ENCODE measurements at regions not wholly inside any gene's neighbourhood (a gene's known extent, or its start where the extent isn't known, plus 50 kb on each side); places are given as distances from the start of the nearest gene placed in this dataset.
"Not testable (repeated sequence)": the region's sequence is repeated elsewhere in the genome, so short reads cannot be mapped to it uniquely, and the experiment has no call there.

GRCh38 chr1:120550335-120550734 lies 135.5 kb downstream of the NBPF8 start:
- DNase-seq: not testable (repeated sequence)

- DNase-seq: not testable (repeated sequence)
Observed at GRCh38 chr1:120552190-120552589, 137.4 kb downstream of the NBPF8 start.

GRCh38 chr1:120557605-120558302 lies 142.9 kb downstream of the NBPF8 start:
- DNase-seq: peak; percentile 31

GRCh38 chr1:120558303-120559060 lies 143.6 kb downstream of the NBPF8 start:
- DNase-seq: peak; percentile 66

- not testable (repeated sequence) for DNase-seq
Observed at GRCh38 chr1:120561767-120562166, 146.9 kb downstream of the NBPF8 start.

- DNase-seq: not testable (repeated sequence)
Observed at GRCh38 chr1:120565396-120565795, 150.6 kb downstream of the NBPF8 start.

- not testable (repeated sequence) for DNase-seq
Observed at GRCh38 chr1:120567620-120568019, 152.8 kb downstream of the NBPF8 start.

GRCh38 chr1:120575201-120575600 lies 148.5 kb upstream of the NBPF26 start:
- DNase-seq: not testable (repeated sequence)

- not testable (repeated sequence) for DNase-seq
Observed at GRCh38 chr1:120582135-120582534, 141.6 kb upstream of the NBPF26 start.

GRCh38 chr1:120586053-120586452 lies 137.7 kb upstream of the NBPF26 start:
- DNase-seq: not testable (repeated sequence)

GRCh38 chr1:120588811-120589210 lies 134.9 kb upstream of the NBPF26 start:
- not testable (repeated sequence) for DNase-seq

GRCh38 chr1:120591774-120592173 lies 132.0 kb upstream of the NBPF26 start:
- not testable (repeated sequence) for DNase-seq

- not testable (repeated sequence) for DNase-seq
Observed at GRCh38 chr1:120592943-120593342, 130.8 kb upstream of the NBPF26 start.

- not testable (repeated sequence) for DNase-seq
Observed at GRCh38 chr1:120593648-120594047, 130.1 kb upstream of the NBPF26 start.

GRCh38 chr1:120598331-120598951 lies 125.3 kb upstream of the NBPF26 start:
- DNase-seq: not testable (repeated sequence)

- not testable (repeated sequence) for DNase-seq
Observed at GRCh38 chr1:120599511-120599910, 124.2 kb upstream of the NBPF26 start.

GRCh38 chr1:120600442-120601041 lies 123.2 kb upstream of the NBPF26 start:
- DNase-seq: not testable (repeated sequence)

GRCh38 chr1:120607882-120608281 lies 115.9 kb upstream of the NBPF26 start:
- DNase-seq: not testable (repeated sequence)

GRCh38 chr1:120608314-120609014 lies 115.3 kb upstream of the NBPF26 start:
- not testable (repeated sequence) for DNase-seq

- DNase-seq: not testable (repeated sequence)
Observed at GRCh38 chr1:120609015-120609573, 114.7 kb upstream of the NBPF26 start.

GRCh38 chr1:120609834-120610233 lies 113.9 kb upstream of the NBPF26 start:
- DNase-seq: not testable (repeated sequence)
